Lower leg skin (tissue), 3 donors: ENCODE measurements at regions not wholly inside any gene's neighbourhood (a gene's known extent, or its start where the extent isn't known, plus 50 kb on each side); places are given as distances from the start of the nearest gene placed in this dataset.

ENCODE experiments used
- POLR2A ChIP-seq, 2 donors: fragments of 450-650 bp; IDR thresholded peaks; one replicate each; pipeline ENCODE4 v1.6.1; 2016 to 2017; ENCODE audit warnings: antibody characterized with exemption in 2 of 2, mild to moderate bottlenecking in 1 of 2, moderate library complexity in 1 of 2
- TF ChIP-seq, protein P1 (sequence below), 3 donors: fragments of 450-650 bp; IDR thresholded peaks; one replicate each; pipeline ENCODE4 v1.5.1; 2016; ENCODE audit warnings: antibody characterized with exemption in 3 of 3, mild to moderate bottlenecking in 3 of 3, moderate library complexity in 2 of 3

DNA sequence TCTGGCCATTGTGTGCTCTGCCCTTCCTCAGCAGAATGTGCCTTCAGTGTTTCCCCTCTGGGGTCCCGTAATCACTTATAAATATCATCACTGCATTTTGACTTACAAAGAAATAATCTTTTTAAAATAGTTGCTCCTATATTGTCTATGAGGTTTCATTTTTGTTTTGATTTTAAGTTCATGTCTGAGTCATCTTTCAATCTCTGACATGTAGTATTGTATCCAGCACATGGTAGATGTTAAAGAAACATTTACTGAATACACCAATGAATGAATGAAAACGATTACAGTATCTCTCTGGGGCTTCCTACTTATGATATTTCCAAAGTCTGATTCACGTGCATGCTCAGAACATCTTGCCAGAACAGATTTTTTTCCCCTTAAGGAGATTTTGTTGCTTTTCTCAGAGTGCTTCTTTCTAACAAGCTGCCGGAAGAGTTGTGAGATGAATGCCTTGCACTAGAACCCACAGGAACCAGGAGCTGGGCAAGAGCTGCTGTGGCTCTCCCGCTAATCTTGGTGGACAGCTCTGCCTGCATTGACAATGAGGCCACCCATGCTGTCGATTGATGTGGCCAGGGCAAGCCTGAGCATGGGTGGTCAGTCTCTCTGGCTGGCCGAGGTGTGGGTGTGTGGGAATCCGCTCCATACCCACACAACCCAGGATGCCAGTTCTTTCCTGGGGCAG, 199.4 kb downstream of the CYRIA start:
- TF ChIP-seq, protein P1, sequence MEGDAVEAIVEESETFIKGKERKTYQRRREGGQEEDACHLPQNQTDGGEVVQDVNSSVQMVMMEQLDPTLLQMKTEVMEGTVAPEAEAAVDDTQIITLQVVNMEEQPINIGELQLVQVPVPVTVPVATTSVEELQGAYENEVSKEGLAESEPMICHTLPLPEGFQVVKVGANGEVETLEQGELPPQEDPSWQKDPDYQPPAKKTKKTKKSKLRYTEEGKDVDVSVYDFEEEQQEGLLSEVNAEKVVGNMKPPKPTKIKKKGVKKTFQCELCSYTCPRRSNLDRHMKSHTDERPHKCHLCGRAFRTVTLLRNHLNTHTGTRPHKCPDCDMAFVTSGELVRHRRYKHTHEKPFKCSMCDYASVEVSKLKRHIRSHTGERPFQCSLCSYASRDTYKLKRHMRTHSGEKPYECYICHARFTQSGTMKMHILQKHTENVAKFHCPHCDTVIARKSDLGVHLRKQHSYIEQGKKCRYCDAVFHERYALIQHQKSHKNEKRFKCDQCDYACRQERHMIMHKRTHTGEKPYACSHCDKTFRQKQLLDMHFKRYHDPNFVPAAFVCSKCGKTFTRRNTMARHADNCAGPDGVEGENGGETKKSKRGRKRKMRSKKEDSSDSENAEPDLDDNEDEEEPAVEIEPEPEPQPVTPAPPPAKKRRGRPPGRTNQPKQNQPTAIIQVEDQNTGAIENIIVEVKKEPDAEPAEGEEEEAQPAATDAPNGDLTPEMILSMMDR (IDR thresholded peaks at IDR 0.05): no peak
- TF ChIP-seq POLR2A (IDR thresholded peaks at IDR 0.05): no peak
